Dedifferentiated amniotic fluid mesenchymal stem cell (primary cell): ENCODE measurements at regions not wholly inside any gene's neighbourhood (a gene's known extent, or its start where the extent isn't known, plus 50 kb on each side); places are given as distances from the start of the nearest gene placed in this dataset.

Source experiments
- DNase-seq: peaks from one replicate; pipeline ENCODE4 v3.0.0-alpha.2; 2016; ENCODE audit errors: extremely low spot score

GRCh38 chr2:5955921-5956320 is 263.7 kb downstream of the SOX11 start:
- DNase-seq: no peak

GRCh38 chr2:5959836-5960820 is 267.9 kb downstream of the SOX11 start:
- no peak for DNase-seq

GRCh38 chr2:5967506-5967905 is 275.3 kb downstream of the SOX11 start:
- DNase-seq: no peak

- no peak for DNase-seq
Measured at GRCh38 chr2:5969303-5969702, 277.1 kb downstream of the SOX11 start.

GRCh38 chr2:5970347-5970746 is 278.2 kb downstream of the SOX11 start:
- no peak for DNase-seq

GRCh38 chr2:5974477-5974876 is 282.3 kb downstream of the SOX11 start:
- no peak for DNase-seq

- no peak for DNase-seq
Measured at GRCh38 chr2:5975401-5975800, 283.2 kb downstream of the SOX11 start.

GRCh38 chr2:5976531-5977065 is 284.4 kb downstream of the SOX11 start:
- DNase-seq: no peak

- DNase-seq: no peak
Measured at GRCh38 chr2:5977477-5977876, 285.3 kb downstream of the SOX11 start.

GRCh38 chr2:5978131-5978751 is 286.1 kb downstream of the SOX11 start:
- DNase-seq: no peak

GRCh38 chr2:5980450-5981190 is 288.4 kb downstream of the SOX11 start:
- DNase-seq: no peak

- no peak for DNase-seq
Measured at GRCh38 chr2:5982193-5982902, 290.2 kb downstream of the SOX11 start.

- no peak for DNase-seq
Measured at GRCh38 chr2:5982903-5983265, 290.7 kb downstream of the SOX11 start.

- DNase-seq: no peak
Measured at GRCh38 chr2:5983511-5984272, 291.5 kb downstream of the SOX11 start.

GRCh38 chr2:5984273-5984655 is 292.1 kb downstream of the SOX11 start:
- DNase-seq: no peak

- DNase-seq: no peak
Measured at GRCh38 chr2:5984946-5985345, 292.8 kb downstream of the SOX11 start.

- no peak for DNase-seq
Measured at GRCh38 chr2:5985536-5986385, 293.6 kb downstream of the SOX11 start.

- no peak for DNase-seq
Measured at GRCh38 chr2:5986801-5987787, 294.9 kb downstream of the SOX11 start.

GRCh38 chr2:5988120-5988519 is 295.9 kb downstream of the SOX11 start:
- DNase-seq: no peak
